Endothelial cell (in vitro differentiated cells): ENCODE measurements at regions not wholly inside any gene's neighbourhood (a gene's known extent, or its start where the extent isn't known, plus 50 kb on each side); places are given as distances from the start of the nearest gene placed in this dataset.

ENCODE experiments used
- DNase-seq: peaks from one replicate; pipeline ENCODE4 v3.0.0; 2021; ENCODE audit warnings: low spot score
- H3K27ac Mint-ChIP-seq: one replicate; pipeline ENCODE4 v1.8.0; 2021; ENCODE audit warnings: mixed read lengths, inconsistent platforms; ENCODE audit not compliant: unreplicated experiment
- H3K27me3 Mint-ChIP-seq: one replicate; pipeline ENCODE4 v1.8.0; 2021; ENCODE audit warnings: mild to moderate bottlenecking, moderate library complexity, mixed read lengths, inconsistent platforms; ENCODE audit not compliant: unreplicated experiment
- H3K36me3 Mint-ChIP-seq: one replicate; pipeline ENCODE4 v1.8.0; 2021; ENCODE audit warnings: mild to moderate bottlenecking, low read depth, mixed read lengths, inconsistent platforms; ENCODE audit not compliant: unreplicated experiment
- H3K4me1 Mint-ChIP-seq: one replicate; pipeline ENCODE4 v1.8.0; 2021; ENCODE audit warnings: mild to moderate bottlenecking, mixed read lengths, inconsistent platforms; ENCODE audit not compliant: unreplicated experiment
- H3K4me3 Mint-ChIP-seq: one replicate; pipeline ENCODE4 v1.8.0; 2021; ENCODE audit warnings: mild to moderate bottlenecking, mixed read lengths, inconsistent platforms; ENCODE audit not compliant: unreplicated experiment
- H3K9me3 Mint-ChIP-seq: one replicate; pipeline ENCODE4 v1.8.0; 2021; ENCODE audit warnings: mixed read lengths, inconsistent platforms; ENCODE audit not compliant: unreplicated experiment
- CTCF ChIP-seq: fragments of 200-600 bp; sonication (generic); IDR thresholded peaks from one replicate; pipeline ENCODE4 v1.5.0; 2021; ENCODE audit warnings: antibody characterized with exemption; ENCODE audit not compliant: unreplicated experiment

- no peak overlapping the region for H3K4me3 Mint-ChIP-seq
- peaks cover 20% of the 10 kb centered on the region for H3K4me1 Mint-ChIP-seq
- no peak overlapping the region for H3K27ac Mint-ChIP-seq
Measured at GRCh38 chr3:34212656-34213055, 414.2 kb downstream of the PDCD6IP start.

GRCh38 chr3:34213478-34213877, 415.0 kb downstream of the PDCD6IP start:
- no peak overlapping the region for H3K4me3 Mint-ChIP-seq
- H3K27ac Mint-ChIP-seq = no peak overlapping the region
- H3K36me3 Mint-ChIP-seq = no peaks in the 10 kb centered on the region
- TF ChIP-seq CTCF = no peak
- H3K9me3 Mint-ChIP-seq = no peaks in the 10 kb centered on the region
- no peak for DNase-seq
- no peaks in the 10 kb centered on the region for H3K27me3 Mint-ChIP-seq
- peaks cover 17% of the 10 kb centered on the region for H3K4me1 Mint-ChIP-seq

More at GRCh38 chr3:34212656-34213055, 414.2 kb downstream of the PDCD6IP start:
- H3K9me3 Mint-ChIP-seq = no peaks in the 10 kb centered on the region
- DNase-seq = no peak
- no peaks in the 10 kb centered on the region for H3K27me3 Mint-ChIP-seq
- no peak for TF ChIP-seq CTCF
- no peaks in the 10 kb centered on the region for H3K36me3 Mint-ChIP-seq

GRCh38 chr3:34216711-34217335, 418.4 kb downstream of the PDCD6IP start:
- no peak for TF ChIP-seq CTCF
- no peak for DNase-seq
- no peak overlapping the region for H3K4me3 Mint-ChIP-seq
- H3K36me3 Mint-ChIP-seq = no peaks in the 10 kb centered on the region
- H3K4me1 Mint-ChIP-seq = peaks cover 12% of the 10 kb centered on the region
- H3K27ac Mint-ChIP-seq = no peak overlapping the region
- H3K27me3 Mint-ChIP-seq = no peaks in the 10 kb centered on the region
- no peaks in the 10 kb centered on the region for H3K9me3 Mint-ChIP-seq

GRCh38 chr3:34218706-34219385, 420.4 kb downstream of the PDCD6IP start:
- no peak overlapping the region for H3K4me3 Mint-ChIP-seq
- no peaks in the 10 kb centered on the region for H3K27me3 Mint-ChIP-seq
- no peaks in the 10 kb centered on the region for H3K9me3 Mint-ChIP-seq
- no peak overlapping the region for H3K27ac Mint-ChIP-seq
- H3K4me1 Mint-ChIP-seq = peaks cover 3% of the 10 kb centered on the region
- H3K36me3 Mint-ChIP-seq = no peaks in the 10 kb centered on the region
- TF ChIP-seq CTCF = no peak
- DNase-seq = no peak

GRCh38 chr3:34219556-34219955, 421.1 kb downstream of the PDCD6IP start:
- no peak overlapping the region for H3K27ac Mint-ChIP-seq
- no peaks in the 10 kb centered on the region for H3K9me3 Mint-ChIP-seq
- H3K4me1 Mint-ChIP-seq = peaks cover 3% of the 10 kb centered on the region
- DNase-seq = no peak
- TF ChIP-seq CTCF = no peak
- no peaks in the 10 kb centered on the region for H3K36me3 Mint-ChIP-seq
- H3K4me3 Mint-ChIP-seq = no peak overlapping the region
- peaks cover 1% of the 10 kb centered on the region for H3K27me3 Mint-ChIP-seq
